ENCODE measurements at regions not wholly inside any gene's neighbourhood (a gene's known extent, or its start where the extent isn't known, plus 50 kb on each side); places are given as distances from the start of the nearest gene placed in this dataset.

GRCh38 chr4:54373718-54374210 is 144.7 kb downstream of the PDGFRA start:
- Histone ChIP-seq H3K4me2 (ENCODE audit: low read depth, low read length) (no peak overlapping the region), H3K9me3 (ENCODE audit: low read length) (no peaks in the 10 kb centered on the region), H3K9ac (ENCODE audit: insufficient read depth, low read depth, low read length) (no peak overlapping the region), H3K36me3 (replicated peaks in 1 of 2; ENCODE audit: control insufficient read depth in 1 of 2, insufficient read depth in 2 of 2, low read length in 2 of 2) (no peaks in the 10 kb centered on the region), H4K20me1 (ENCODE audit: insufficient read depth, low read length) (no peaks in the 10 kb centered on the region), H3K27me3 (ENCODE audit: control insufficient read depth in 1 of 2, insufficient read depth in 2 of 2, low read length in 2 of 2) (no peaks in the 10 kb centered on the region), H2AFZ (ENCODE audit: low read length) (no peak overlapping the region), H3K27ac (ENCODE audit: extremely low read length, insufficient read depth, low read length) (no peak overlapping the region), H3K4me3 (replicated peaks in 1 of 3; ENCODE audit: insufficient read depth in 1 of 3, low read depth in 2 of 3, low read length in 3 of 3) (no peak overlapping the region), H3K79me2 (ENCODE audit: insufficient read depth, low read length) (no peaks in the 10 kb centered on the region), H3K4me1 (ENCODE audit: insufficient read depth, low read length) (no peaks in the 10 kb centered on the region)
- in situ Hi-C loops (cut with HindIII; ENCODE audit: extremely low pct_ligation_motif_present, low pct_unique_long_range_greater_than_20kb), result no loop called here
- FAIRE-seq (no peak), ATAC-seq (no peak), DNase-seq (ENCODE audit: low spot score) (no peak)
- TF ChIP-seq, protein P1, sequence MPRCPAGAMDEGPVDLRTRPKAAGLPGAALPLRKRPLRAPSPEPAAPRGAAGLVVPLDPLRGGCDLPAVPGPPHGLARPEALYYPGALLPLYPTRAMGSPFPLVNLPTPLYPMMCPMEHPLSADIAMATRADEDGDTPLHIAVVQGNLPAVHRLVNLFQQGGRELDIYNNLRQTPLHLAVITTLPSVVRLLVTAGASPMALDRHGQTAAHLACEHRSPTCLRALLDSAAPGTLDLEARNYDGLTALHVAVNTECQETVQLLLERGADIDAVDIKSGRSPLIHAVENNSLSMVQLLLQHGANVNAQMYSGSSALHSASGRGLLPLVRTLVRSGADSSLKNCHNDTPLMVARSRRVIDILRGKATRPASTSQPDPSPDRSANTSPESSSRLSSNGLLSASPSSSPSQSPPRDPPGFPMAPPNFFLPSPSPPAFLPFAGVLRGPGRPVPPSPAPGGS (CRISPR knock-in tag; IDR thresholded peaks at IDR 0.05), result no peak
- TF ChIP-seq, protein P2, sequence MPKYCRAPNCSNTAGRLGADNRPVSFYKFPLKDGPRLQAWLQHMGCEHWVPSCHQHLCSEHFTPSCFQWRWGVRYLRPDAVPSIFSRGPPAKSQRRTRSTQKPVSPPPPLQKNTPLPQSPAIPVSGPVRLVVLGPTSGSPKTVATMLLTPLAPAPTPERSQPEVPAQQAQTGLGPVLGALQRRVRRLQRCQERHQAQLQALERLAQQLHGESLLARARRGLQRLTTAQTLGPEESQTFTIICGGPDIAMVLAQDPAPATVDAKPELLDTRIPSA (CRISPR knock-in tag; IDR thresholded peaks at IDR 0.05; ENCODE audit: borderline replicate concordance), result no peak
- TF ChIP-seq NR2F6 (IDR thresholded peaks at IDR 0.05) (no peak), NR2F6 (CRISPR knock-in tag; IDR thresholded peaks at IDR 0.05) (no peak), ZNF781 (CRISPR knock-in tag; IDR thresholded peaks at IDR 0.05; ENCODE audit: borderline replicate concordance, not compliant biosample characterization) (no peak), JUND (CRISPR knock-in tag; IDR thresholded peaks at IDR 0.05) (no peak), ZFP1 (CRISPR knock-in tag; IDR thresholded peaks at IDR 0.05) (no peak)
- CTCF ChIA-PET (ENCODE audit: low intra/inter-chr PET ratio, low total read pairs), result no interaction called here
- intact Hi-C loops (cut with micrococcal nuclease; ENCODE audit: unreplicated experiment), result no loop called here
- BruUV-seq (replicated peaks), result no TSS peak
- WGBS (ENCODE audit: low lambda C conversion rate), result 37% methylated on average over 4 of the region's 4 CpGs
- POLR2A ChIA-PET, result no interaction called here

GRCh38 chr4:54378461-54378860 is 149.4 kb downstream of the PDGFRA start:
- intact Hi-C loops (cut with micrococcal nuclease; ENCODE audit: unreplicated experiment), result no loop called here
- H2AFZ ChIP-seq (ENCODE audit: low read length), result no peak overlapping the region
- POLR2A ChIA-PET, result no interaction called here

More at GRCh38 chr4:54378461-54378860, 149.4 kb downstream of the PDGFRA start:
- Histone ChIP-seq H3K27me3 (ENCODE audit: control insufficient read depth in 1 of 2, insufficient read depth in 2 of 2, low read length in 2 of 2) (0 out of 5 replicates have a peak, but pooled peaks cover 0 to 4% of the 10 kb centered on the region in 2 experiments), H3K36me3 (replicated peaks in 1 of 2; ENCODE audit: control insufficient read depth in 1 of 2, insufficient read depth in 2 of 2, low read length in 2 of 2) (no peaks in the 10 kb centered on the region), H3K9ac (ENCODE audit: insufficient read depth, low read depth, low read length) (no peak overlapping the region), H3K4me3 (replicated peaks in 1 of 3; ENCODE audit: insufficient read depth in 1 of 3, low read depth in 2 of 3, low read length in 3 of 3) (no peak overlapping the region), H4K20me1 (ENCODE audit: insufficient read depth, low read length) (no peaks in the 10 kb centered on the region), H3K4me2 (ENCODE audit: low read depth, low read length) (no peak overlapping the region), H3K79me2 (ENCODE audit: insufficient read depth, low read length) (no peaks in the 10 kb centered on the region), H3K4me1 (ENCODE audit: insufficient read depth, low read length) (no peaks in the 10 kb centered on the region), H3K9me3 (ENCODE audit: low read length) (no peaks in the 10 kb centered on the region), H3K27ac (ENCODE audit: extremely low read length, insufficient read depth, low read length) (no peak overlapping the region)
- TF ChIP-seq IRX3 (CRISPR knock-in tag; IDR thresholded peaks at IDR 0.05; ENCODE audit: borderline replicate concordance, low read depth) (no peak), FOXA1 (IDR thresholded peaks at IDR 0.05) (no peak), FOXA1 (CRISPR knock-in tag; IDR thresholded peaks at IDR 0.05) (no peak), E2F2 (CRISPR knock-in tag; IDR thresholded peaks at IDR 0.05; ENCODE audit: borderline replicate concordance) (no peak), ZFP37 (CRISPR knock-in tag; IDR thresholded peaks at IDR 0.05; ENCODE audit: borderline replicate concordance) (no peak), ZNF10 (CRISPR knock-in tag; IDR thresholded peaks at IDR 0.05; ENCODE audit: borderline replicate concordance, low read depth) (no peak), ZBTB42 (CRISPR knock-in tag; IDR thresholded peaks at IDR 0.05) (no peak), ZNF138 (CRISPR knock-in tag; IDR thresholded peaks at IDR 0.05; ENCODE audit: low read depth) (no peak), ATM (IDR thresholded peaks at IDR 0.05; ENCODE audit: borderline replicate concordance) (no peak)
- TF ChIP-seq, protein P3, sequence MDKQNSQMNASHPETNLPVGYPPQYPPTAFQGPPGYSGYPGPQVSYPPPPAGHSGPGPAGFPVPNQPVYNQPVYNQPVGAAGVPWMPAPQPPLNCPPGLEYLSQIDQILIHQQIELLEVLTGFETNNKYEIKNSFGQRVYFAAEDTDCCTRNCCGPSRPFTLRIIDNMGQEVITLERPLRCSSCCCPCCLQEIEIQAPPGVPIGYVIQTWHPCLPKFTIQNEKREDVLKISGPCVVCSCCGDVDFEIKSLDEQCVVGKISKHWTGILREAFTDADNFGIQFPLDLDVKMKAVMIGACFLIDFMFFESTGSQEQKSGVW (CRISPR knock-in tag; IDR thresholded peaks at IDR 0.05; ENCODE audit: borderline replicate concordance), result no peak
- 0% methylated on average over 1 of the region's 1 CpG for WGBS (ENCODE audit: low lambda C conversion rate)
- no TSS peak for BruUV-seq (replicated peaks)
- DNase-seq (ENCODE audit: low spot score) (no peak), ATAC-seq (no peak), FAIRE-seq (no peak)
- CTCF ChIA-PET (ENCODE audit: low intra/inter-chr PET ratio, low total read pairs), result no interaction called here
- in situ Hi-C loops (cut with HindIII; ENCODE audit: extremely low pct_ligation_motif_present, low pct_unique_long_range_greater_than_20kb), result no loop called here
